IPS-18c (cell line): ENCODE measurements at regions not wholly inside any gene's neighbourhood (a gene's known extent, or its start where the extent isn't known, plus 50 kb on each side); places are given as distances from the start of the nearest gene placed in this dataset.
"Not testable (repeated sequence)": the region's sequence is repeated elsewhere in the genome, so short reads cannot be mapped to it uniquely, and the experiment has no call there.

Source experiments
- H3K4me3 ChIP-seq: 2 replicates; pipeline ENCODE4 v1.7.0; 2013; ENCODE audit warnings: low read depth, mild to moderate bottlenecking, low read length, moderate library complexity; ENCODE audit not compliant: insufficient read depth
- H3K9me3 ChIP-seq: one replicate; pipeline ENCODE4 v1.6.1; 2013; ENCODE audit warnings: mild to moderate bottlenecking, low read length, moderate library complexity; ENCODE audit not compliant: control insufficient read depth, insufficient read depth

GRCh38 chr20:29687438-29687837 is 1570.0 kb upstream of the DEFB115 start:
- H3K9me3 ChIP-seq, result peaks cover 21% of the 10 kb centered on the region

DNA sequence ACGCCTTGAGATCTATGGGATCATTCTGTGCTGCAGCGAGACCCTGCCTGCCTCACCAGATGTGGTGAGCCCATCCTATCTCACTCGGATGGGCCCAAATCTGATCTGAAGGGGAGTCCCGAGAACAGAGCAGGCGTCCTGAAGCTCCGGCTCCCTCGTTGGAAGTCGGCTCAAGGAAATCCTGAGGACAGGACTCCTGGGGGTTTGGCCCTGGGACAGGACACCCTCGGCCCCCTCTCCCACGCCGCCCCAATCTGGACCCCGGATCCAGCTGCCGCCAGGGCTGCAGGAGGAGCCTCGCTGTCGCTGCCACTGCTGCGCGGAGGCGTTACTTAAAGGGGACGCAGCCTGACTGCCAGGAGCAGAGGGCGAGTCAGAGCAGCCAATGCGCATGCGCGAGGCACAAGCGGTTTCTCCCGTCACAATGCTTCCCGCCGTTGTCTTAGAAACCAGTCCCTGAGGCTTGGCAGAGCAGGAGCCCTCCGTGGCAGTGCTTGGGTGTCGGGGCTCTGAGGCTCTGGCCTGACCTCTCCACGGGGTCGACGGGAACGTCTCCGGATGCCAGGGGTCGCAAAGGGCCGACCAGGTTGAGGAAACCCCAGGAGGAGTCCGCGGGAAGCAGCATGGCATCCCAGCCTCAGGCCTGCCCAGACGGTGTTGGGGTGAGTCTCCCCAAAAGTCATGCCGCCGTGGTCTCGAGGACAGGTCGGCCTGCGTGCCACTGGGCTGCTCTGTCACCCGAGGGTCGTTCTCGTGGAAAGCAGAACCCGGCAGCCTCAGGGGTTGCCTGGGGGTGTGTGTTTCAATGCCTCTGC is 1567.8 kb upstream of the DEFB115 start:
- no peak overlapping the region for H3K4me3 ChIP-seq
- H3K9me3 ChIP-seq, result peaks cover 24% of the 10 kb centered on the region

More at GRCh38 chr20:29687438-29687837, 1570.0 kb upstream of the DEFB115 start:
- H3K4me3 ChIP-seq, result no peak overlapping the region

- Histone ChIP-seq H3K4me3 (no peak overlapping the region), H3K9me3 (peaks cover 24% of the 10 kb centered on the region)
Observed at GRCh38 chr20:29690274-29690673, 1567.2 kb upstream of the DEFB115 start.

DNA sequence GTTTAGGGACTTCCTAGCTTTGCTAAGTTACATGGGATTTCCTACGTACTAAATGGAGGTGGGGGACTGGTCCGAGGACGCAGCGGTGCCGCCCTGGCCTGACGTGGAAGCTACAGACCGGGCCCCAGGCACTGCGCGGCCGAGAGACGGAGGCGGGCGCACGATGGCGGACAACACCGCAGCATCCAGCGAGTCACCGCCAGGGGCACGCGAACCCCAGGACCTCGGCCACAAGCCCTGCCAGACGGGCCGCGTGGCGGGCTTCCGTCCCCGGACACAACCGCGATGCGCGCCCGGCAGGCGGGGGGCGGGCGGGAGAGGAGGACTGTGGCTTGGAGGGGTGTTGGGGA is 1516.9 kb upstream of the DEFB115 start:
- Histone ChIP-seq H3K4me3 (no peak overlapping the region), H3K9me3 (peaks cover 13% of the 10 kb centered on the region)

DNA sequence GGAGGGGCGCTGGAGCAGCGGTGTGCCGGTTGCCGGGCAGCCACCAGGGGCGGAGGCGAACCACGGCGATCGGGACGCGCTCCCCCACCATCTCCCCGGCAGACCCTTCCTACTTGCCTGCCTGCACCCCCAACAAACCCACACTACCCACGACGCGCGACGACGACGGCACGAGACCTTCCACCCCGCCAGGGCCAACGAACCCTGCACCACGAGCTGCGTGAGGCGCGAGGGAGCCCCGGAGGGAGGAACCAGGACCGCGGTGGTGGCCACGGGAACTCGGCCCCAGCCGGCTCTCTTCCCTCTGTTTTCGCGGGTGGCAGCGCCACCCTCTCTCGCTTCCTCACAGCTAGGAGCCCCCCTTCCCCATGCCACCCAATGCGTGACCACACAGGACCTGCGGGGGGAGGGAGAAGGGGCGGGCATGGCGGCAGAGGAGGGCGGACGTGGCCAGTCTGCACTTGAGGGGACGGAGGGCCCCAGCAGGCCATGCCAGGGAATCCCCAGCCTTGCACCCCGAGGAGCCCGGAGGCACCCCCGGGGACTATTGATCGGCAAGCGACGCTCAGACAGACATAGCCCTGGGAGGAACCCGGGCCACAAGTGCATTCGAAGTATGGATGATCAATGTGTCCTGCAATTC is 1516.4 kb upstream of the DEFB115 start:
- H3K9me3 ChIP-seq, result peaks cover 14% of the 10 kb centered on the region
- no peak overlapping the region for H3K4me3 ChIP-seq

DNA sequence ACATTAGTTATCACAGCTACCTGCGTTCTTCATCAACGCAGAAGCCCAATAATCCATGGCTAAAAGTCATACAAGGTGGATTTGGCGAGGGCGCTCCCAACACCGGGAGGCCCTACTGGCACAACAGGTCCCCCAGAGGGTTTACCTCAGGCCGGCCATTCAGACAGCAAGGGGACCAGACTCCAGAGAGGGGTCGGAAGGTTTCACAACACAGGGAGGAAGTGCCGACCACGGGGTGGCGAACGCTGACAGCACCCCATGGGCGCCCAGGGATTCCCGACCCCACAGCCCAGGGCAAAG is 1515.9 kb upstream of the DEFB115 start:
- H3K4me3 ChIP-seq, result no peak overlapping the region; the same call in 1 of the 2 replicates
- H3K9me3 ChIP-seq, result peaks cover 14% of the 10 kb centered on the region

DNA sequence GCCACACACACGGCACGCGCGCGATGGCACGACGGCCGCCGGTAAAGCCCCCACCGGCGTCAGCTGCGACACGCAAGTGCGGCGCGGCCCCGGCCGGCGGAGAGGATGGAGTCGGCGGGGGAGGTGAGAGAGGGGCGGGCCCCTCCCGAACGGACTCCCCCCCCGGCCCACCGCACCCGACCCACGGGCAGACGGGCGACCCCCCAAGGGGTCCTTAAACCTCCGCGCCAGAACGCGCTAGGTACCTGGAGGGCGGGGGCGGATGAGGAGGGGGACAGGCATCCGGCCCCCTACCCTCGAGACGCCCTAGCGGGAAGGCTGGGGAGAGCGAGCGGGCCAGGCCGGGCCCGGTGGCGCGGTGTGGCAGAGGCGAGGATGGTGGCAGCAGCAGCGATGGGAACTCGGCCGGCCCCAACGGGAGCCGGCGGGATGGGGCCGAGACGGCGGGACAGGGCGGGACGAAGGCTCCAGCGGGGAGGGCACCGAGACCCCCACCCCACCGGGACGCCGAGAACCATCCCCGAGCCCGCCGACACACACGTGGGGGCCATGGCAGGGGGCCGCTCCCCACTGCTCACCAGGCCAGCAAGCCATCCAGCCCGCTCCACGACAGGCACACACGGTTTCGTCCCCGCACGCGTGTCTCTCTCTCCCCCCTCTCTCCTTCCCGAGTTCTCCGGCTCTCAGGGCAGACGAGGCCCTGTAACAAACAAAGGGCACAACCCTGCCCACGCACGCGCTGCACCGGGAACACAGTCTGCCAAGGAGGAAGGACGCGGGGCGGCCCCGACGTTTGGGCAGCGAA is 1515.4 kb upstream of the DEFB115 start:
- Histone ChIP-seq H3K9me3 (peaks cover 14% of the 10 kb centered on the region), H3K4me3 (no peak overlapping the region; the same call in 1 of the 2 replicates)

GRCh38 chr20:29742699-29743100 is 1514.8 kb upstream of the DEFB115 start:
- peak overlapping the region; percentile 34 for H3K4me3 ChIP-seq
- H3K9me3 ChIP-seq, result peaks cover 14% of the 10 kb centered on the region

GRCh38 chr20:29743101-29743931 is 1514.1 kb upstream of the DEFB115 start:
- peaks cover 14% of the 10 kb centered on the region for H3K9me3 ChIP-seq
- peak overlapping the region; percentile 34 for H3K4me3 ChIP-seq

DNA sequence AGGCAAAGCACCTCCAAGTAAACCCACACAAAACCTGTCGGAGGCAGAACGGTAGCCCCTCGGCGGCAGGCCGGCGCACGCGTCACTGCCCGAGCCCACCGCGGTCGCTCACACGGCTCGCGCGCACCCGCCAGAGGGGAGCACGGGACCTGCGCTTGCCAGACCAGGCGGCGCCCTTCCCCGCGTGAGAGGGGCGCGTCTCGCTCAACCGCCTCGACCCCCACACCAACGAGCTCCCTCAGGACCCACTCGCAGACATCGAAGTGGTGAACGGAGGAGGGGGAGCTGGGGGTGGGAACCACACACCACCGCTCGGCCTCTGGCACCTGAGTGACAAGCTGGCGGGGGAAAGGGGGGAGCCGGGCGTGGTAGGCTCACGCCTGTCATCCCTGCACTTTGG is 1513.4 kb upstream of the DEFB115 start:
- peak overlapping the region; percentile 34; the same call in 1 of the 2 replicates for H3K4me3 ChIP-seq
- peaks cover 14% of the 10 kb centered on the region for H3K9me3 ChIP-seq

DNA sequence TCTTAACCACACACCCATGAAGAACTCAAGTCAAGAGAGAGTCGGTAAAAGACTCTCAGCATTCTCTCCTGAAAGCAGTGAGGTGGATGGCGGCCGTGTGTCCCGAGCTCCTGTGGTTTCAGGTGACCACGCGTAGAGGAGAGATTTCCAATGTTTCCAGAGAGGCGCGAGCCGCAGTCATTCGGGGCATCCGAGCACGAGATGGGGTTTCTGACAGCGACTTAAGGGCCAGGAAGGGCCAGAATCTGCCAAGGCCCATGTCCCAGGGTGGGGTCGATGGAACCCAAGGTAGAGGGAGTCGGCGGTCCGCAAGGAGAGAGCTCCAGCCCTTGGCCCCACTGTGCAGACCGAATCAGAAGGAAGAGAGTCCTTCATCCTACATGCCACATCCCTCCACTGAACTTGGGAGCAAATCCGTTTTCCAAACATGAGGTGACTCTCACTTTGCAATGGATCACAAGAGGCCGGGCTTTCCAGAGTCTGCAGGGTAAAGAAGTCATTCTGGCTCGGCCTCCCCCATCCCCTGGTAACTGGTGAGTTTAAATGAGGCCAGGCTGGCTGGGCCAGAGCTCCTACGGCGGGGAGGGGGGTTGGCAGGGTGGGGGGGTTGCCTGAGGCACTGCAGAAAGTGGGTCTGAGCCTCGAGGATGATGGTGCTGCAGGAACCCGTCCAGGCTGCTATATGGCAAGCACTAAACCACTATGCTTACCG is 1511.8 kb upstream of the DEFB115 start:
- H3K9me3 ChIP-seq, result peaks cover 15% of the 10 kb centered on the region
- H3K4me3 ChIP-seq, result not testable (repeated sequence)

GRCh38 chr20:29750268-29750899 is 1507.1 kb upstream of the DEFB115 start:
- Histone ChIP-seq H3K4me3 (no peak overlapping the region), H3K9me3 (peaks cover 18% of the 10 kb centered on the region)

- H3K9me3 ChIP-seq, result peaks cover 19% of the 10 kb centered on the region
- H3K4me3 ChIP-seq, result not testable (repeated sequence)
Observed at GRCh38 chr20:29752644-29753425, 1504.6 kb upstream of the DEFB115 start.

- H3K4me3 ChIP-seq, result not testable (repeated sequence)
- peaks cover 19% of the 10 kb centered on the region for H3K9me3 ChIP-seq
Observed at GRCh38 chr20:29753426-29753746, 1504.1 kb upstream of the DEFB115 start.

GRCh38 chr20:29753879-29754278 is 1503.6 kb upstream of the DEFB115 start:
- peaks cover 19% of the 10 kb centered on the region for H3K9me3 ChIP-seq
- H3K4me3 ChIP-seq, result not testable (repeated sequence)
